Transverse colon (tissue), 4 donors: ENCODE measurements at regions not wholly inside any gene's neighbourhood (a gene's known extent, or its start where the extent isn't known, plus 50 kb on each side); places are given as distances from the start of the nearest gene placed in this dataset.

Experiments
- POLR2A ChIP-seq: fragments of 450-650 bp; IDR thresholded peaks from one replicate; pipeline ENCODE4 v1.6.1; 2016; ENCODE audit warnings: antibody characterized with exemption, mild to moderate bottlenecking, moderate library complexity
- POLR2AphosphoS5 ChIP-seq, 3 donors: sonication (generic); formaldehyde crosslinking; IDR thresholded peaks; one replicate each; pipeline ENCODE4 v1.6.1; 2016; ENCODE audit warnings: antibody characterized with exemption in 3 of 3
- TF ChIP-seq, protein P1 (sequence below), 5 experiments: fragments of 200-600 bp in 3 of 5; fragments of 450-650 bp in 2 of 5; sonication (generic) in 3 of 5; IDR thresholded peaks; 1 replicate in 2 of 5; 2 replicates in 3 of 5; pipeline ENCODE4 v1.5.1; 2016 to 2017; ENCODE audit warnings: antibody characterized with exemption in 5 of 5, inconsistent platforms in 3 of 5, mild to moderate bottlenecking in 2 of 5, moderate library complexity in 1 of 5

DNA sequence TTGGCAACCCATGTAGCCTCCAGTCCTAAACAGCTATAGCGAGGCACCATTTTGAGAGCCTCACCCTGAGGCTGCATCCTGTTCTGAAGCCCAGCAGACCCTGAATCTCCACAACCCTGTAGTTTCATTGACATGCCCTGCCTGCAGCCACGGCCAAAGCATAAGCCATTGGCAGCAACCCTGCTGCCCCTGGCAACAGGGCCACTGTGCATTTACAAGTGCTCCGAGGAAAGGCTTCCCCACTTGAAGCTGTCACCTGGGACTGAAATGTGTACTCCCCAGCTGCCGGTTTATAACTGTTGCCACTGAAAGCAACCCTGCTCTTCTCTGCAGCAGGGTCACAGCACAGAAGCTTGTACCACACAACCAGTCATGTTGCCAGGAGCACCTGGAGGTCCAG, 124.2 kb upstream of the OLFM3 start:
- TF ChIP-seq POLR2A (no peak), POLR2AphosphoS5 (IDR thresholded peaks at IDR 0.05) (no peak)
- TF ChIP-seq, protein P1, sequence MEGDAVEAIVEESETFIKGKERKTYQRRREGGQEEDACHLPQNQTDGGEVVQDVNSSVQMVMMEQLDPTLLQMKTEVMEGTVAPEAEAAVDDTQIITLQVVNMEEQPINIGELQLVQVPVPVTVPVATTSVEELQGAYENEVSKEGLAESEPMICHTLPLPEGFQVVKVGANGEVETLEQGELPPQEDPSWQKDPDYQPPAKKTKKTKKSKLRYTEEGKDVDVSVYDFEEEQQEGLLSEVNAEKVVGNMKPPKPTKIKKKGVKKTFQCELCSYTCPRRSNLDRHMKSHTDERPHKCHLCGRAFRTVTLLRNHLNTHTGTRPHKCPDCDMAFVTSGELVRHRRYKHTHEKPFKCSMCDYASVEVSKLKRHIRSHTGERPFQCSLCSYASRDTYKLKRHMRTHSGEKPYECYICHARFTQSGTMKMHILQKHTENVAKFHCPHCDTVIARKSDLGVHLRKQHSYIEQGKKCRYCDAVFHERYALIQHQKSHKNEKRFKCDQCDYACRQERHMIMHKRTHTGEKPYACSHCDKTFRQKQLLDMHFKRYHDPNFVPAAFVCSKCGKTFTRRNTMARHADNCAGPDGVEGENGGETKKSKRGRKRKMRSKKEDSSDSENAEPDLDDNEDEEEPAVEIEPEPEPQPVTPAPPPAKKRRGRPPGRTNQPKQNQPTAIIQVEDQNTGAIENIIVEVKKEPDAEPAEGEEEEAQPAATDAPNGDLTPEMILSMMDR (IDR thresholded peaks at IDR 0.05): no peak
